ENCODE measurements at regions not wholly inside any gene's neighbourhood (a gene's known extent, or its start where the extent isn't known, plus 50 kb on each side); places are given as distances from the start of the nearest gene placed in this dataset.

GRCh38 chr12:74339211-74339610 lies 198.4 kb upstream of the ATXN7L3B start:
- Histone ChIP-seq H3K4me1 (no peaks in the 10 kb centered on the region), H3K27me3 (no peaks in the 10 kb centered on the region), H3K27ac (no peak overlapping the region), H3K9me3 (no peaks in the 10 kb centered on the region), H3K4me3 (no peak overlapping the region), H3K36me3 (no peaks in the 10 kb centered on the region)
- WGBS: 28% methylated on average over 2 of the region's 2 CpGs
- DNase-seq (ENCODE audit: low spot score in 2 of 2): no peak
- no peak for TF ChIP-seq POLR2A (IDR thresholded peaks at IDR 0.05)

GRCh38 chr12:74349925-74350324 lies 187.7 kb upstream of the ATXN7L3B start:
- H3K9me3 ChIP-seq: no peaks in the 10 kb centered on the region
- H3K4me3 ChIP-seq: no peak overlapping the region
- DNase-seq (ENCODE audit: low spot score in 2 of 2): no peak
- H3K27me3 ChIP-seq: no peaks in the 10 kb centered on the region
- H3K36me3 ChIP-seq: no peaks in the 10 kb centered on the region
- no peaks in the 10 kb centered on the region for H3K4me1 ChIP-seq
- TF ChIP-seq POLR2A (IDR thresholded peaks at IDR 0.05) (no peak), POLR2AphosphoS5 (IDR thresholded peaks at IDR 0.05) (no peak), EP300 (IDR thresholded peaks at IDR 0.05) (no peak)
- TF ChIP-seq, protein P1, sequence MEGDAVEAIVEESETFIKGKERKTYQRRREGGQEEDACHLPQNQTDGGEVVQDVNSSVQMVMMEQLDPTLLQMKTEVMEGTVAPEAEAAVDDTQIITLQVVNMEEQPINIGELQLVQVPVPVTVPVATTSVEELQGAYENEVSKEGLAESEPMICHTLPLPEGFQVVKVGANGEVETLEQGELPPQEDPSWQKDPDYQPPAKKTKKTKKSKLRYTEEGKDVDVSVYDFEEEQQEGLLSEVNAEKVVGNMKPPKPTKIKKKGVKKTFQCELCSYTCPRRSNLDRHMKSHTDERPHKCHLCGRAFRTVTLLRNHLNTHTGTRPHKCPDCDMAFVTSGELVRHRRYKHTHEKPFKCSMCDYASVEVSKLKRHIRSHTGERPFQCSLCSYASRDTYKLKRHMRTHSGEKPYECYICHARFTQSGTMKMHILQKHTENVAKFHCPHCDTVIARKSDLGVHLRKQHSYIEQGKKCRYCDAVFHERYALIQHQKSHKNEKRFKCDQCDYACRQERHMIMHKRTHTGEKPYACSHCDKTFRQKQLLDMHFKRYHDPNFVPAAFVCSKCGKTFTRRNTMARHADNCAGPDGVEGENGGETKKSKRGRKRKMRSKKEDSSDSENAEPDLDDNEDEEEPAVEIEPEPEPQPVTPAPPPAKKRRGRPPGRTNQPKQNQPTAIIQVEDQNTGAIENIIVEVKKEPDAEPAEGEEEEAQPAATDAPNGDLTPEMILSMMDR (IDR thresholded peaks at IDR 0.05): no peak
- H3K27ac ChIP-seq: no peak overlapping the region
- WGBS: 63% methylated on average over 3 of the region's 3 CpGs

GRCh38 chr12:74365178-74365964 lies 172.3 kb upstream of the ATXN7L3B start:
- TF ChIP-seq POLR2AphosphoS5 (IDR thresholded peaks at IDR 0.05) (no peak), EP300 (IDR thresholded peaks at IDR 0.05) (no peak), POLR2A (IDR thresholded peaks at IDR 0.05) (no peak)
- TF ChIP-seq, protein P1 (IDR thresholded peaks at IDR 0.05): no peak
- H3K36me3 ChIP-seq: no peaks in the 10 kb centered on the region
- no peak overlapping the region for H3K4me3 ChIP-seq
- WGBS: 81% methylated on average over 6 of the region's 6 CpGs
- DNase-seq (ENCODE audit: low spot score in 2 of 2): no peak
- H3K27ac ChIP-seq: no peak overlapping the region
- H3K9me3 ChIP-seq: no peaks in the 10 kb centered on the region
- H3K4me1 ChIP-seq: no peaks in the 10 kb centered on the region
- no peaks in the 10 kb centered on the region for H3K27me3 ChIP-seq

DNA sequence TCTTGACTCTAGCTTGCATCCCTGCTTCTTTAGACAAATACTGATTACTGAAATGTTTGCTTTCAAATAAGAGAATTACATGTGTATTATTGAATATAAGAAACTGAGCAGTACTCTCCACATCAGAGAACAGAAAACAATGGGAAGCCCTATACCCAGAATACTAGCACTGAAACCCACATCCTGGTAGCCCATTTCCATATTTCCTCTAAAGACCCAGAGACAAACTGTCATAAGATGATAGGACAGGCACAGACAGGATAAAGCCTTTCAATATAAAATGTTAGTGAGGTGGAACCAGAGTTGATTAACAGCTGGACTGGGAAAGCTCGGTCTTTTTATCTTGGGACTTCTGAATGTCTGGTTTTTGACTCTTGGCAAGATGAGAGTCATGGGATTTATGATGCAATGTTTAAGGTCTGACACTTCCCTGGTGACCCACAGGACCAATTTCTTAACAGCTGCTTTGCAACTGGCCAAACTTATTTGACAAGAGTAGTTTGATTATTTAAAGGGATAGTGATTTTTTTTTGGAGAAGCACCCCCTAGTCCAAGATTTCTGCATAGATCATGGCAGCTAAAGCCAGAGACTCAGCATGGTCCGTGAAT lies 166.9 kb upstream of the ATXN7L3B start:
- no peak for TF ChIP-seq EP300 (IDR thresholded peaks at IDR 0.05)
- no peaks in the 10 kb centered on the region for H3K27me3 ChIP-seq

DNA sequence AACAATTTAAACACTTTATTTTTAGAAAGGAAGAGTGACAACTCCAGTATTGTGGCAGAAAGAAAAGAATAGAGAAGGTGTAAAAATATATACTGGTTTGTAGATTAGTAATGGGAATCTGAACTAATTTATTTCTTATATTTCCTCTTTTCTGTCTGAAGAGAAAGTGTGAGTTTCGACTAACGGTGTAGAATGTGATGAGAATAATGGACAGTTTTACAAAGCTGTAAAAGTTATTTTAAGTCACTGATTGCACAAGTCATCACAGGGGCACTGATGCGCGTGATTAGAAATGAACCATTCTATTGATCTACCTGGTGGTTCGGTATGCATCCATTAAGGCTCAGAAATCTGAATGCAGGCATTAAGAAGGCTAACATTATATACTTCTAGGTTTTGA lies 158.5 kb upstream of the ATXN7L3B start:
- Histone ChIP-seq H3K4me3 (no peak overlapping the region), H3K27ac (no peak overlapping the region), H3K9me3 (no peaks in the 10 kb centered on the region), H3K27me3 (no peaks in the 10 kb centered on the region), H3K36me3 (no peaks in the 10 kb centered on the region), H3K4me1 (no peaks in the 10 kb centered on the region)
- no peak for DNase-seq (ENCODE audit: low spot score in 2 of 2)
- TF ChIP-seq POLR2A (IDR thresholded peaks at IDR 0.05) (no peak), POLR2AphosphoS5 (IDR thresholded peaks at IDR 0.05) (no peak), EP300 (IDR thresholded peaks at IDR 0.05) (no peak)
- TF ChIP-seq, protein P1 (IDR thresholded peaks at IDR 0.05): no peak
- 89% methylated on average over 5 of the region's 5 CpGs for WGBS

More for the DNA sequence above, 166.9 kb upstream of the ATXN7L3B start:
- Histone ChIP-seq H3K4me3 (no peak overlapping the region), H3K9me3 (no peaks in the 10 kb centered on the region), H3K36me3 (no peaks in the 10 kb centered on the region), H3K4me1 (no peaks in the 10 kb centered on the region), H3K27ac (no peak overlapping the region)
- DNase-seq (ENCODE audit: low spot score in 2 of 2): no peak
- 59% methylated on average over 2 of the region's 2 CpGs for WGBS

GRCh38 chr12:74381958-74382357 lies 155.7 kb upstream of the ATXN7L3B start:
- H3K27ac ChIP-seq: no peak overlapping the region
- H3K9me3 ChIP-seq: no peaks in the 10 kb centered on the region
- no peaks in the 10 kb centered on the region for H3K36me3 ChIP-seq
- TF ChIP-seq, protein P1 (IDR thresholded peaks at IDR 0.05): no peak
- no peak for TF ChIP-seq POLR2A (IDR thresholded peaks at IDR 0.05)
- no peak overlapping the region for H3K4me3 ChIP-seq
- H3K4me1 ChIP-seq: no peaks in the 10 kb centered on the region
- H3K27me3 ChIP-seq: no peaks in the 10 kb centered on the region
- DNase-seq (ENCODE audit: low spot score in 2 of 2): no peak
- 74% methylated on average over 2 of the region's 2 CpGs for WGBS

Data from suprapubic skin (tissue), 4 donors.